ENCODE measurements at regions not wholly inside any gene's neighbourhood (a gene's known extent, or its start where the extent isn't known, plus 50 kb on each side); places are given as distances from the start of the nearest gene placed in this dataset.

DNA sequence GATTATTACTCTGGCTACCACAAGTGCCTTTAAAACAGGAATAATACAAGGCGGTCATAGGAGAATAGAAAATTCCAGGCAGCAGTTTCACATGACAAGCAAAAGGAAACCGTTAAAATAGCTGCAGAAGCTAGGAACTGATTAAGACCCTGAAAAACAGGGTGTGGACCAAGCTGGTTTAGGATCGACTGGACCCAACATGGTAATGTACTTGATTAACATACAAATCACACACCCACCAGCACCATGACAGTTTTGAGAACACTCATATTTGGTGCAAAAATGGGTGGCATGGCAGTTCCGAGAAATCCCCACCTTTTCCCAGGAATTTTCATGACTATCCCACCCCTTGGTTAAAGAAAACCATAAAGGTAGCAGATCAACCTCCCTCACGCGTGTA is 51.9 kb upstream of the TMEM163 start:
- no peak for DNase-seq (ENCODE audit: low spot score)
- TF ChIP-seq, protein P1, sequence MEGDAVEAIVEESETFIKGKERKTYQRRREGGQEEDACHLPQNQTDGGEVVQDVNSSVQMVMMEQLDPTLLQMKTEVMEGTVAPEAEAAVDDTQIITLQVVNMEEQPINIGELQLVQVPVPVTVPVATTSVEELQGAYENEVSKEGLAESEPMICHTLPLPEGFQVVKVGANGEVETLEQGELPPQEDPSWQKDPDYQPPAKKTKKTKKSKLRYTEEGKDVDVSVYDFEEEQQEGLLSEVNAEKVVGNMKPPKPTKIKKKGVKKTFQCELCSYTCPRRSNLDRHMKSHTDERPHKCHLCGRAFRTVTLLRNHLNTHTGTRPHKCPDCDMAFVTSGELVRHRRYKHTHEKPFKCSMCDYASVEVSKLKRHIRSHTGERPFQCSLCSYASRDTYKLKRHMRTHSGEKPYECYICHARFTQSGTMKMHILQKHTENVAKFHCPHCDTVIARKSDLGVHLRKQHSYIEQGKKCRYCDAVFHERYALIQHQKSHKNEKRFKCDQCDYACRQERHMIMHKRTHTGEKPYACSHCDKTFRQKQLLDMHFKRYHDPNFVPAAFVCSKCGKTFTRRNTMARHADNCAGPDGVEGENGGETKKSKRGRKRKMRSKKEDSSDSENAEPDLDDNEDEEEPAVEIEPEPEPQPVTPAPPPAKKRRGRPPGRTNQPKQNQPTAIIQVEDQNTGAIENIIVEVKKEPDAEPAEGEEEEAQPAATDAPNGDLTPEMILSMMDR (IDR thresholded peaks at IDR 0.05; ENCODE audit: borderline replicate concordance, control extremely low read depth, extremely low read depth, insufficient read depth, missing control alignments): no peak
- in situ Hi-C loops (cut with MboI; ENCODE audit: low sequenced_read_pairs, unreplicated experiment): no loop called here

DNA sequence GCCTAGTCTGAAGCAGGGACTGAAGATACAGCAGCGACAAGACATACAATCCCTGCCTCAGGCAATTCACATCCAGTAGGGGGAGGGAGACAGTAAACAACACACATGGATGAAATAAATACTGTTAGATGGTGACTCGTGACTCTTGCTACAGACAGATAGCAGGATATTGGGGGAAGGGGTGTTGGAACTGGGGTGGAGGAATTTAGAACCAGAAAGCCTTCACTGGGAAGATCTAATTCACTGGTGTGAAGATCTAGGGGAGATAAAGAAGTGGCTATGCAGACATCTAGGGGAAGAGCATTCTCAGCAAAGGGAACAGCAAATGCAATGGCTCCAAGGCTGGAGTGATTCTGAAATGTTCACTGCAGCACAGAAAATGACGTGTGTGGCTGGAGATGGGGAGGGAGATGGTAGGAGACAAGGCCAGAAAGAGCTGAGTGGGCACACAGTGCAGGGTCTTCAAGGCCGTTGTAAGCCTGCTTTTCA is 52.6 kb upstream of the TMEM163 start:
- TF ChIP-seq, protein P1 (IDR thresholded peaks at IDR 0.05; ENCODE audit: borderline replicate concordance, control extremely low read depth, extremely low read depth, insufficient read depth, missing control alignments): no peak
- in situ Hi-C loops (cut with MboI; ENCODE audit: low sequenced_read_pairs, unreplicated experiment): no loop called here
- no peak for DNase-seq (ENCODE audit: low spot score)

DNA sequence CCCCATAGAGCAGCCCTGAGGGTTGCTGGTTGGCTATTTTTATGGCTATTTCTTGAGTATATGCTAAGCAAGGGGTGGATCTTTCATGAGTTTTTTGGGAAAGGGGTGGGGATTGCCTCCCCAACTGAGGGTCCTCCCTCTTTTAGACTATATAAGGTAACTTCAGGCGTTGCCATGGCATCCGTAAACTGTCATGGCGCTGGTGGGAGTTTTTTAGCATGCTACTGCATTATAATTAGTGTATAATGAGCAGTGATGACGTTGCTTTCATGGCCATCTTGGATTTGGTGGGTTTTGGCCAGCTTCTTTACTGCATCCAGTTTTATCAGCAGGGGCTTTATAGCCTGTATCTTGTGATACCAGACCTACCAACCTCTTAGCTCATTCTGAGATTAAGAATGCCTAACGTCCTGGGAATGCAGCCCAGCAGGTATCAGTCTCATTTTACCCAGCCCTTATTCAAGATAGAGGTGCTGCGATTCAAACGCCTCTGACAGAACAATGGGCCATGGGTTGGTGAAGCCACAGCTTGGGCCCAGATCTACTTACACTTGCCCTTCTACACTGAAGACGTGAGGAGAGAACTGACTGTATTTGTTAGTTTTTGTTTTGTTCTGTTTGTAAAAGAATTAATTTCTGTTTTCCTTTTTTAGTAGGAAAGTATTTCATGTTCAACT is 53.8 kb upstream of the TMEM163 start:
- DNase-seq (ENCODE audit: low spot score): no peak
- TF ChIP-seq, protein P1 (IDR thresholded peaks at IDR 0.05; ENCODE audit: borderline replicate concordance, control extremely low read depth, extremely low read depth, insufficient read depth, missing control alignments): no peak
- in situ Hi-C loops (cut with MboI; ENCODE audit: low sequenced_read_pairs, unreplicated experiment): no loop called here

DNA sequence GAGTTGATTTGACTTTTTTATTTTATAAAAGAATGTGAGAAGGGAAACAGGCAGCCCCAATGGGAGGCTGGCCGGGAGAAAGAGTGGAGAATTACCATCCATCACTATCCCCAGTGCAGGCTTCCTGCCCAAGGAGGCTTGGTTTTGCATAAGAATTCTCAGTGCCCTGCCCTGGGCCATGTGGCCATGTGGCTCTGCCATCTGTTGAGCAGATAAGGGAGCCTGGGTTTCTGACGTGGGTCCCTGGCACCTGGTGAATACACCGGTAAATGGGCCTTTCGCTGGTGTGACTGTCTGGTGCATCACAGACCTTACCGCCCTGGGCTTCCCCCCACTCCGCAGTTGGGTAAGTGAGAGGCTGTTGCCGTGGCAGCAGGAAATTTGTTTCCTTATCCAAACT is 54.5 kb upstream of the TMEM163 start:
- no peak for DNase-seq (ENCODE audit: low spot score)
- TF ChIP-seq, protein P1 (IDR thresholded peaks at IDR 0.05; ENCODE audit: borderline replicate concordance, control extremely low read depth, extremely low read depth, insufficient read depth, missing control alignments): no peak
- in situ Hi-C loops (cut with MboI; ENCODE audit: low sequenced_read_pairs, unreplicated experiment): no loop called here

DNA sequence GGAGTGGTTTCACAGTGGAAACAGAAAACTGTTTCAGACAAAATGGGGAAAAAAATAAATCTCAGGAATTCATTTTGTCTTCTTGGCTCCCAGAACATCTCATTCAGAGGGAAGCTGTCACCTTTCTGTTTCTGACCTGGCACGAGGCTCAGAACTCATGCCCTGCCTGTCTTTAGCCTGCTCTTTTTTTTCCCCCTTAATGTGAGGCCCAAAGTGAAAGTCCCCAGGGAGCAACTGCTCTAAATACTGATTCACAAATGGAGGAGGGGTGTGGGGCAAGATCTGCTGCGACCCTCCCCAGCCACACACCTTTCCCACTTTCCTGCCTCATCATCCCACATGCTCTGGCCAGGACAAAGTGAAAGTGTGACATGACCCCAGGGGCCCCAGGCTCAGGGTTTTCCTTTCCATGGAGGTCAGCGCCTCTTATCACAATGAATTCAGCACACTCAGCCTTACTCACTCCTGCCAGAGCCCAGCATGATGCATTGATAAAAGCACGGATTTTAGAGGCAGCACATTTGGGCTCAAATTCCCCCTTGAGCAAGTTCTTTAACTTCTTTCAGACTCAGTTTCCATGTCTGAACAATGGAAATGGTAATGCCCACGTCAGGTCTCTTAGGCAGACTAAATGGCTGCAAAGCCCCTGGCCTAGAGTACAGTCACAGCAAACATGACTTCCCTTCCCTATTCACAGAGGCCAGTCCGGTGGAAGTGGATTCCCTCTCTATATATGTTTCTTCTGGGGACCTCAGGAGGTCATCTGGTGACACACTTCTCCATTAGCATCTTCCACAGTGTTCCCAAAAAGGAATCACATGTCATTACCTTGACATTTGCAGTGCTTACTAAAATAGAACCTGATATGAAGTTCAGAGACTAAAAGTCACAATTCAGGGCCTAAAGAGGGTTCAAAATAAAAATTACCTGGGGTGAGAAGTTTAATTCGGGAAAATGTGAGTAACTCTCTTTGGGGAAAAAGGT is 55.3 kb upstream of the TMEM163 start:
- in situ Hi-C loops (cut with MboI; ENCODE audit: low sequenced_read_pairs, unreplicated experiment): no loop called here
- no peak for DNase-seq (ENCODE audit: low spot score)
- TF ChIP-seq, protein P1 (IDR thresholded peaks at IDR 0.05; ENCODE audit: borderline replicate concordance, control extremely low read depth, extremely low read depth, insufficient read depth, missing control alignments): no peak

DNA sequence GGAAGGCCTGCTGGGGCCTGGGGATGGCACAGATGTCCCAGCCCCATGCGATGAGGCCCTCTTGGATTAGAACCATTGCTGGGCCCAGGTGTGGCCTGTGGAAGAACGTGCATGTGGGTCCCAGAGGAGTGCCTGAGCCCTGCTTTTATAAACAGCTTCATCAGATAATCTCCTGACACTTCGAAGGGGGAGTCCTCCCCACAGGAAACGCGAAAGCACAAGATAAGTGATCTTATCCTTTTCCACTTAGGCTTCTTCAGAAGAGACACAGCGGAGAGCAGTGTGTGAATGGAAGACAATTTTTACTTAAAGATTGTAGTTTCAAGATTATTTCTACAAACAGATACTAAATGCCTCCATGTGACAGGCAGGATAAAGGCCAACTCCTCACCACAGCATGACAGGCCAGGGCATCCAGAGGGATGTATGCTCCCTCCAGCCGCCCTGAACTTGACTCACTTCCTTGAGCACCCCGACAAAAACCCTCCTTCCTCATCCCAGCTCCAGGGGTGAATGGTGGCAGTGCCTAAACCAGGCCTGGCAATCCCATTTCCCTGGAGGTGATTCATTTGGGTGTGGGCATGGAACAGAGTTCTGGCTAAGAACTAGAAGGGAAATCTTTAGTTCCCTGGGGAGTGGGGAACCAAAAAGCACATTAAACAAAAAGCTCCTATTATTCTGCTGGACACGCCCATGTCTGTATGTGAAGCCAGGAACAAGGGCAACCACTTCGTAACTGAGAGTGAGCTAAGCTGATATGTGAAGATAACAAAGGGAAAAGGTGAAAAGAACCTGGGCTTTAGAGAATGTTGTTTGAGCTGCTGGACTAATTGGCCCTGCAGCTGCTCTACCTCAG is 56.2 kb upstream of the TMEM163 start:
- DNase-seq (ENCODE audit: low spot score): no peak
- TF ChIP-seq, protein P1 (IDR thresholded peaks at IDR 0.05; ENCODE audit: borderline replicate concordance, control extremely low read depth, extremely low read depth, insufficient read depth, missing control alignments): no peak
- in situ Hi-C loops (cut with MboI; ENCODE audit: low sequenced_read_pairs, unreplicated experiment): no loop called here
